ENCODE measurements at regions not wholly inside any gene's neighbourhood (a gene's known extent, or its start where the extent isn't known, plus 50 kb on each side); places are given as distances from the start of the nearest gene placed in this dataset.

- TF ChIP-seq POLR2A (IDR thresholded peaks at IDR 0.05) (no peak), CTCF (IDR thresholded peaks at IDR 0.05) (no peak), EP300 (IDR thresholded peaks at IDR 0.05) (no peak)
Observed at GRCh38 chr12:76694369-76694768, 69.5 kb upstream of the ZDHHC17 start.
